ENCODE measurements at regions not wholly inside any gene's neighbourhood (a gene's known extent, or its start where the extent isn't known, plus 50 kb on each side); places are given as distances from the start of the nearest gene placed in this dataset.

GRCh38 chr10:44193166-44193565, 191.7 kb downstream of the CXCL12 start:
- no peak for TF ChIP-seq POLR2A (IDR thresholded peaks at IDR 0.05)
- TF ChIP-seq CTCF (IDR thresholded peaks at IDR 0.05), result no peak
- TF ChIP-seq EP300 (IDR thresholded peaks at IDR 0.05), result no peak

Measured in gastroesophageal sphincter (tissue), 3 donors.